HEK293T (cell line): ENCODE measurements at regions not wholly inside any gene's neighbourhood (a gene's known extent, or its start where the extent isn't known, plus 50 kb on each side); places are given as distances from the start of the nearest gene placed in this dataset.

Experiments
- CTCF ChIA-PET: fragments of 350-600 bp; formaldehyde crosslinking; extraction: SDS; loops from one replicate; lab custom pipeline; 2021; ENCODE audit warnings: antibody characterized with exemption, inconsistent platforms; lab: Yijun Ruan, JAX
- POLR2A ChIA-PET: fragments of 350-600 bp; formaldehyde crosslinking; extraction: SDS; loops from one replicate; lab custom pipeline; 2020; ENCODE audit warnings: antibody characterized with exemption, inconsistent platforms; lab: Yijun Ruan, JAX
- DNase-seq: peaks from one replicate; pipeline ENCODE4 v3.0.0; 2012; ENCODE audit warnings: mixed read lengths; ENCODE audit errors: extremely low spot score
- ARNT ChIP-seq: fragments of 450-650 bp; IDR thresholded peaks from 2 replicates; pipeline ENCODE4 v1.6.1; 2017; ENCODE audit warnings: mild to moderate bottlenecking
- BHLHE40 ChIP-seq: fragments of 450-650 bp; IDR thresholded peaks from 2 replicates; pipeline ENCODE4 v1.6.1; 2016; ENCODE audit warnings: mild to moderate bottlenecking, moderate library complexity, borderline replicate concordance
- CTBP1 ChIP-seq: fragments of 450-650 bp; IDR thresholded peaks from 2 replicates; pipeline ENCODE4 v1.6.1; 2016; ENCODE audit warnings: borderline replicate concordance
- ELF4 ChIP-seq: fragments of 450-650 bp; IDR thresholded peaks from 2 replicates; pipeline ENCODE4 v1.6.1; 2017; ENCODE audit warnings: antibody characterized with exemption
- FOXA1 ChIP-seq: fragments of 450-650 bp; IDR thresholded peaks from 2 replicates; pipeline ENCODE4 v1.6.1; 2016; ENCODE audit warnings: mild to moderate bottlenecking
- FOXK2 ChIP-seq: fragments of 450-650 bp; IDR thresholded peaks from 2 replicates; pipeline ENCODE4 v1.6.1; 2016; ENCODE audit warnings: mild to moderate bottlenecking
- FOXM1 ChIP-seq: fragments of 450-650 bp; IDR thresholded peaks from 2 replicates; pipeline ENCODE4 v1.6.1; 2017; ENCODE audit warnings: mild to moderate bottlenecking, borderline replicate concordance
- HDGF ChIP-seq: fragments of 450-650 bp; IDR thresholded peaks from 2 replicates; pipeline ENCODE4 v1.6.1; 2017; ENCODE audit warnings: antibody characterized with exemption, borderline replicate concordance
- L3MBTL2 ChIP-seq: fragments of 450-650 bp; conservative IDR thresholded peaks from 2 replicates; pipeline ENCODE4 v1.6.1; 2016; ENCODE audit warnings: mild to moderate bottlenecking
- LEF1 ChIP-seq: fragments of 450-650 bp; IDR thresholded peaks from 2 replicates; pipeline ENCODE4 v1.6.1; 2017; ENCODE audit warnings: mild to moderate bottlenecking, borderline replicate concordance
- NFRKB ChIP-seq: fragments of 450-650 bp; IDR thresholded peaks from 2 replicates; pipeline ENCODE4 v1.6.1; 2016; ENCODE audit warnings: mild to moderate bottlenecking, moderate library complexity
- SP1 ChIP-seq: fragments of 450-650 bp; IDR thresholded peaks from 2 replicates; pipeline ENCODE4 v1.6.1; 2017
- SUZ12 ChIP-seq: fragments of 450-650 bp; IDR thresholded peaks from 2 replicates; pipeline ENCODE4 v1.6.1; 2016; ENCODE audit warnings: mild to moderate bottlenecking
- TARDBP ChIP-seq: fragments of 450-650 bp; IDR thresholded peaks from 2 replicates; pipeline ENCODE4 v1.6.1; 2016
- ZNF384 ChIP-seq: fragments of 450-650 bp; IDR thresholded peaks from 2 replicates; pipeline ENCODE4 v1.6.1; 2016
- TF ChIP-seq, protein P1 (sequence below): fragments of 450-650 bp; IDR thresholded peaks from 2 replicates; pipeline ENCODE4 v1.6.1; 2016

DNA sequence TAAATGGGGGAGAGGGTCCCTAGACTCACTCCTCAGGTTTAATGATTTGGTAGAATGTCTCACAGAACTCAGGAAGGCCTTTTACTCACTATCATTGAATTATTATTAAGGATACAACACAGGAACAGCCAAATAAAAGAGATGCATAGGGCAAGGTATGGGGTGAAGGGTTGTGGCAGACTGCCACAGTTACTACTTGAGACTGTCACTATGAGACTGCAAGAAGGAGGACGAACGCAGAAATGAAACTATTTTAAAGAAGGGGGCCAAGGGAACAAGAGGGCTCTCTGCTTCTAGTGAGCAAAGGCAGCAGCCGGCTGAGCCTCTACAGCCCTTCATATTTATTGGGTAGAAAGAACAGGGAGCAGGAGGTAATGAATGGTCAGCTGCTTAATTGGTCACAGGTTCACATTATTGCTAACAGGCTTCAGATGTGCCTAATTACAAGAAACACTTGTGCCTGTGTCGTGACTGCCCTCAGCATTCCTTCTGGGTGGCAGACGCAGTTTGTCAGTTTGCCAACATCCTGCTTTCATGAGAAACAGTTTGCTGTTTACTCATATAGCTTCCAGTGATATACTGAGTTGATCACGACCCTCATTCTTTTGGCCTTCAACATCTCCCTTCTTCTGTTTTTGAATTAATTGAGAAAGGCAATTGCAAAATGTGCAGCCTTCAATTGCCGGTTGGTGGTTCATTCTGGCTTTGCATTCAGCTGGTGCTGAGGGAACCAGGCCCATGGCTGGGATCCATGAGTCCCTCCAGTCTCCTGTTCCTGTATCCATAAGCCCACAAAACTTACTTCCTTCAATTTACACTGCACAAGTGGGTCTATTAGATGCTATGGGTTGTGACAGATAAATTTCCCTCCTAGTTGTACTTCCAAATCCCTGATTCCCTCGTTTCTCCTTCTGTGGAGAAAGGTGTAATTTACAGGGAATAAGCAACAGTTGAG is 82.8 kb upstream of the PLEKHG7 start:
- CTCF ChIA-PET = no interaction called here
- TF ChIP-seq FOXA1 = no peak
- no peak for TF ChIP-seq FOXK2
- no peak for TF ChIP-seq TARDBP
- TF ChIP-seq FOXM1 = no peak
- TF ChIP-seq SP1 = no peak
- no peak for TF ChIP-seq BHLHE40
- TF ChIP-seq CTBP1 = no peak
- no peak for TF ChIP-seq LEF1
- TF ChIP-seq HDGF = no peak
- TF ChIP-seq NFRKB = no peak
- no peak for TF ChIP-seq SUZ12
- TF ChIP-seq, protein P1, sequence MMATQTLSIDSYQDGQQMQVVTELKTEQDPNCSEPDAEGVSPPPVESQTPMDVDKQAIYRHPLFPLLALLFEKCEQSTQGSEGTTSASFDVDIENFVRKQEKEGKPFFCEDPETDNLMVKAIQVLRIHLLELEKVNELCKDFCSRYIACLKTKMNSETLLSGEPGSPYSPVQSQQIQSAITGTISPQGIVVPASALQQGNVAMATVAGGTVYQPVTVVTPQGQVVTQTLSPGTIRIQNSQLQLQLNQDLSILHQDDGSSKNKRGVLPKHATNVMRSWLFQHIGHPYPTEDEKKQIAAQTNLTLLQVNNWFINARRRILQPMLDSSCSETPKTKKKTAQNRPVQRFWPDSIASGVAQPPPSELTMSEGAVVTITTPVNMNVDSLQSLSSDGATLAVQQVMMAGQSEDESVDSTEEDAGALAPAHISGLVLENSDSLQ = no peak
- TF ChIP-seq L3MBTL2 = no peak
- no peak for TF ChIP-seq ELF4
- no peak for TF ChIP-seq ARNT
- no peak for DNase-seq
- POLR2A ChIA-PET = no interaction called here

DNA sequence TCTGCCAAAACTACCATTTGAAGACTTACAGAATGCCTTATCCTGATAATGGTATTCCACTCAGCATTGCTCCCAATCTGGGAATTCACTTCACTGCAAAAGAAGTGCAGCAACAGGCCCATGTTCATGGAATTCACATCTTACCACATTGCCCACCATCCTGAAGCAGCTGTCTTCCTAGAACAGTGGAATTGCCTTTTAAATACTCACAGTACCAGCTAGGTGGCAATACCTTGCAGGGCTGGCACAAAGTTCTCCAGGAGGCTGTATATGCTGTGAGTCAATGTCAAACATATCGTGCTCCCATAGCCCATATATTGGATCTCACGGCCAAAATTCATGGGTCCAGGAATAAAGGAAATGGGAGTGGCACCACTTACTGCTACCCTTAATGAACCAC is 83.8 kb upstream of the PLEKHG7 start:
- TF ChIP-seq ZNF384 (no peak), CTBP1 (no peak), FOXA1 (no peak), SP1 (no peak), LEF1 (no peak), SUZ12 (no peak), FOXM1 (no peak), FOXK2 (no peak), NFRKB (no peak), TARDBP (no peak), ARNT (no peak), HDGF (no peak), BHLHE40 (no peak), ELF4 (no peak), L3MBTL2 (no peak)
- TF ChIP-seq, protein P1 = no peak
- POLR2A ChIA-PET = no interaction called here
- CTCF ChIA-PET = no interaction called here

DNA sequence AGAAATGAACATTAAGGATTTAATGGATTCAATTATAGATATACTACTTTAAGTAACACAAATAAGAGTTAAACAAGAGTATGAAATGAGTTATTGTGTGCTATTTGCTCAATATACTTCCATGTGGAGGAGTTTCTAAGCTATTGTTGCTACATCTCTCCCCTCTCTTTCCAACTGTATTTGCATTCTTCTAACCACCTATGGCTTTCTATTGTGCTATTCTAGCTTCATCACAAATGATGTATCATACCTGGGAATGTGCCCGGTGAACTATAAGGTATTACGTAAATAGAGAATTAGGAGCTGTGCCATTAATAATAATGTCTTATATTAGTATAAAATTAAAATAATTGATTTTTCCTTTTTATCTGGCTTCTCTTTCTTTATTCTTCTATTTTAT is 87.1 kb upstream of the PLEKHG7 start:
- CTCF ChIA-PET = no interaction called here
- TF ChIP-seq ELF4 (no peak), BHLHE40 (no peak), FOXM1 (no peak), NFRKB (no peak), CTBP1 (no peak), ZNF384 (no peak), SP1 (no peak), LEF1 (no peak), SUZ12 (no peak), TARDBP (no peak), L3MBTL2 (no peak), FOXA1 (no peak), FOXK2 (no peak), ARNT (no peak)
- TF ChIP-seq, protein P1 = no peak
- POLR2A ChIA-PET = no interaction called here
- DNase-seq = no peak

More for the DNA sequence above, 83.8 kb upstream of the PLEKHG7 start:
- no peak for DNase-seq

DNA sequence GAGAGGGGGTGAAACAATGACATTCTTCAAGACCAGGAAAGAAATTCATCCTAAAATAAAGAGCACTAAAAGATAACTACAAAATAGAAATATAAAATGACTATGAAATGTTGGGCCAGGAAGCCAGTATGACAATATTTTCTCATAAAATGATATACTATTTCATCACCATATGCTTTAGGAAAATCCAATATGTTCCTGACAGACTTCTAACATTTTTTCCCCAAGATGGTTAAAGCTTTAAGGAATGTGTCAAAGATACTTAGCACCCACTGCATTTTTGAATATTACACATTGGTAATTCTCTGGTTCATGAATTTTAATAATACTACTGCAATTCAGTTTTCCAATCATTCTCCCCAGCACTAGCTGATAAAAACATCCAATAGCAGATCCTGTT is 87.7 kb upstream of the PLEKHG7 start:
- CTCF ChIA-PET = no interaction called here
- POLR2A ChIA-PET = no interaction called here
- DNase-seq = no peak
- no peak for TF ChIP-seq FOXM1

DNA sequence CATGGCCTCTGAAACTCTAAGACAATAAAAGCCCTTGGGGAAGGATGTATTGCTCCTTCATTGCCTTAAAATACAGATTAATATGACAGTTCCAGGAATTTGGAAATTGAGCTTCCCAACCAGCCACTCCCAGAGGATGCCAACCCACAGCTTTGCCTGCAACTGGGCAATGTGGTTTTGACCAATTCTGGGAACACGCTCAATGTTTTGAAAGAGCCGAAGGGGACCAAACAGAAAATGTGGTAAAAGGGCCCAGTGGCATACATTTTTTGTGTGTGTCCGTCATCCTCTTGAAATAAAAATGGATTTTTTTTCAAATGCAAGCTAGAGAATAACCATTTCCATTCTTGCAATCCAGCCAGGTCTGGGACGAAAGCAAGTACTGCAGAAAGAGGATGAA is 88.3 kb upstream of the PLEKHG7 start:
- no peak for DNase-seq
- TF ChIP-seq FOXM1 (no peak), ARNT (no peak), NFRKB (no peak), CTBP1 (no peak), ZNF384 (no peak), ELF4 (no peak), LEF1 (no peak), HDGF (no peak)
- ChIA-PET POLR2A (no interaction called here), CTCF (no interaction called here)

DNA sequence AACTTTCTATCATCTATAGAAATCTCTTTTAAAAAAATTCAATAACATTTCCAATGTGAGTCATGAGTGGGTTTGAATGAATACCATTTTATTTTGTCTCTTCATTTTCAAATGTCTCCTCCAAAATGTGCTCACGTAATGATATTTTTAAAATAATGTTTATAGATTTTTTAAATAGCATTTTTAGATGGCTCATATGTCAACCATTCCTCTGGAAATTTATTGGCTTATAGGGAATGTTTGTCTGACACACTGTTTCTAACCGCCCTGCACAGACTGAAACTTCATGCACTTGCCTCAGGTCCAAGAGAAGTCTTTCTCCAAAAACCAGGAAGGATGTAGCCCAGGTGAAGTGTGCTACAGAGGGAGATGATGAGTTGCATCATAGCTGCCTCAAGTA is 88.8 kb upstream of the PLEKHG7 start:
- TF ChIP-seq L3MBTL2 = no peak
- no peak for TF ChIP-seq ARNT
- TF ChIP-seq, protein P1 = no peak
- no peak for TF ChIP-seq LEF1
- TF ChIP-seq SUZ12 = no peak
- TF ChIP-seq CTBP1 = no peak
- no peak for TF ChIP-seq FOXM1
- TF ChIP-seq TARDBP = no peak
- TF ChIP-seq NFRKB = no peak
- no peak for TF ChIP-seq FOXK2
- CTCF ChIA-PET = no interaction called here
- POLR2A ChIA-PET = no interaction called here
- DNase-seq = no peak
